Cardiac muscle cell (in vitro differentiated cells and primary cell): ENCODE measurements at regions not wholly inside any gene's neighbourhood (a gene's known extent, or its start where the extent isn't known, plus 50 kb on each side); places are given as distances from the start of the nearest gene placed in this dataset.
"Not testable (repeated sequence)": the region's sequence is repeated elsewhere in the genome, so short reads cannot be mapped to it uniquely, and the experiment has no call there.

Experiments
- DNase-seq, 2 donors: peaks; one replicate each; pipeline versions ENCODE4 v3.0.0 to v3.0.0-alpha.2; 2010 to 2017; ENCODE audit warnings: low read depth in 1 of 2, low spot score in 1 of 2
- H3K27ac ChIP-seq: fragments of 200-600 bp; sonication (generic); 2 replicates; pipeline ENCODE4 v1.5.1; 2016
- H3K27me3 ChIP-seq: fragments of 200-600 bp; sonication (generic); 2 replicates; pipeline ENCODE4 v1.6.0; 2016; ENCODE audit warnings: control low read depth
- H3K36me3 ChIP-seq: fragments of 200-600 bp; sonication (generic); 2 replicates; pipeline ENCODE4 v1.5.1; 2016; ENCODE audit warnings: control low read depth
- H3K4me1 ChIP-seq: fragments of 200-600 bp; sonication (generic); 2 replicates; pipeline ENCODE4 v1.8.1; 2017; ENCODE audit warnings: low read depth, mild to moderate bottlenecking, mixed run types
- H3K4me3 ChIP-seq: fragments of 200-600 bp; sonication (generic); 2 replicates; pipeline ENCODE4 v1.5.1; 2016; ENCODE audit warnings: mild to moderate bottlenecking
- H3K9me3 ChIP-seq: fragments of 200-600 bp; sonication (generic); 2 replicates; pipeline ENCODE4 v1.5.1; 2017; ENCODE audit warnings: low read depth, mild to moderate bottlenecking, control low read depth
- CTCF ChIP-seq: IDR thresholded peaks from 2 replicates; pipeline ENCODE4 v1.5.1; 2012; ENCODE audit warnings: low read depth, mild to moderate bottlenecking, low read length

GRCh38 chr19:14328406-14328805, 52.8 kb upstream of the ADGRE5 start:
- no peak for TF ChIP-seq CTCF
- no peak overlapping the region for H3K27ac ChIP-seq
- no peaks in the 10 kb centered on the region for H3K9me3 ChIP-seq
- no peaks in the 10 kb centered on the region for H3K36me3 ChIP-seq
- no peak for DNase-seq
- H3K27me3 ChIP-seq: no peaks in the 10 kb centered on the region
- no peaks in the 10 kb centered on the region for H3K4me1 ChIP-seq
- H3K4me3 ChIP-seq: no peak overlapping the region

- not testable (repeated sequence) for H3K27ac ChIP-seq, H3K4me3 ChIP-seq, H3K27me3 ChIP-seq, H3K9me3 ChIP-seq, DNase-seq, H3K4me1 ChIP-seq, H3K36me3 ChIP-seq
Observed at GRCh38 chr19:14327061-14327460, 54.2 kb upstream of the ADGRE5 start.

GRCh38 chr19:14325863-14326262, 55.4 kb upstream of the ADGRE5 start:
- Histone ChIP-seq H3K36me3 (no peaks in the 10 kb centered on the region), H3K27ac (no peak overlapping the region), H3K27me3 (no peaks in the 10 kb centered on the region), H3K9me3 (no peaks in the 10 kb centered on the region), H3K4me3 (no peak overlapping the region), H3K4me1 (no peaks in the 10 kb centered on the region)
- no peak for DNase-seq
- no peak for TF ChIP-seq CTCF

GRCh38 chr19:14325134-14325533, 56.1 kb upstream of the ADGRE5 start:
- no peaks in the 10 kb centered on the region for H3K9me3 ChIP-seq
- no peak for TF ChIP-seq CTCF
- H3K4me1 ChIP-seq: no peaks in the 10 kb centered on the region
- H3K27ac ChIP-seq: no peak overlapping the region
- no peak for DNase-seq
- no peaks in the 10 kb centered on the region for H3K36me3 ChIP-seq
- no peak overlapping the region for H3K4me3 ChIP-seq
- H3K27me3 ChIP-seq: no peaks in the 10 kb centered on the region

DNA sequence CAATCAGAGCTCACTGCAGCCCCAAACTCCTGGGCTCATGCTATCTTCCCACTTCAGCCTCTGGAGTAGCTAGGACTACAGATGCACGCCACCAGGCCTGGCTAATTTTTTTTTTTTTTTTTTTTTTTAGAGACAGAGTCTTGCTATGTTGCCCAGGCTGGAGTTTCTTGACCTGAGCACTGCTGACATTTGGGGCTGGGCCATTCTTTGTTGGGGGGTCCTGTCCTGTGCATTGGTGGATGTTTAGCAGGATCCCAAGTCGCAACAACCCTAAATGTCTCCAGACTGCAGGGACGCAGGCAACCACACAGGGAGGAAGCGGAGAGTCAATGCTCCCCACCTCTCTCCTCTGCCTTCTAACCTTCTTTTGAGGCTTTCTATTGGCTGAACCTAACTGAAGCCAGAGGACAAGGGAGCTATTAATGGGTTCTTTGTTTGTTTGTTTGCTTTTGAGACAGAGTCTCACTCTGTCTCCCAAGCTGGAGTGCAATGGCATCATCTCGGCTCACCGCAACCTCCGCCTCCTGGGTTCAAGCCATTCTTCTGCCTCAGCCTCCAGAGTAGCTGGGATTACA, 58.3 kb upstream of the ADGRE5 start:
- no peaks in the 10 kb centered on the region for H3K36me3 ChIP-seq
- H3K4me1 ChIP-seq: no peaks in the 10 kb centered on the region
- no peaks in the 10 kb centered on the region for H3K9me3 ChIP-seq
- H3K4me3 ChIP-seq: no peak overlapping the region
- no peak for DNase-seq
- H3K27ac ChIP-seq: no peak overlapping the region
- H3K27me3 ChIP-seq: no peaks in the 10 kb centered on the region
- TF ChIP-seq CTCF: no peak

GRCh38 chr19:14320253-14320652, 61.0 kb upstream of the ADGRE5 start:
- Histone ChIP-seq H3K27ac (no peak overlapping the region), H3K4me3 (no peak overlapping the region), H3K36me3 (no peaks in the 10 kb centered on the region), H3K27me3 (no peaks in the 10 kb centered on the region), H3K9me3 (no peaks in the 10 kb centered on the region), H3K4me1 (no peaks in the 10 kb centered on the region)
- TF ChIP-seq CTCF: no peak
- DNase-seq: no peak

DNA sequence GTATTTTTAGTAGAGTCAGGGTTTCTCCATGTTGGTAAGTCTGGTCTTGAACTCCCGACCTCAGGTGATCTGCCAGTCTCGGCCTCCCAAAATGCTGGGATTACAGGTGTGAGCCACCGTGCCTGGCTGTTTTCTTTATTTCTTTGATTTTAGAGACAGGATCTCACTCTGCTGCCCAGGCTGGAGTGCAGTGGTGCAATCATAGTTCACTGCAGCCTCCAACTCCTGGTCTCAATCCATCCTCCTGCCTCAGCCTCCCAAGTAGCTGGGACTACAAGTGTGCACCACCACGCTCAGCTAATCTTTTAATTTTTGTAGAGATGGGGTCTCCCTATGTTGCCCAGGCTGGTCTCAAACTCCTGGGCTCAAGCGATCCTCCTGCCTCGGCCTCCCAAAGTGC, 61.5 kb upstream of the ADGRE5 start:
- H3K4me3 ChIP-seq, DNase-seq, H3K27ac ChIP-seq, H3K27me3 ChIP-seq, H3K4me1 ChIP-seq, H3K9me3 ChIP-seq, H3K36me3 ChIP-seq: not testable (repeated sequence)
